Progenitor cell of endocrine pancreas (in vitro differentiated cells): ENCODE measurements at regions not wholly inside any gene's neighbourhood (a gene's known extent, or its start where the extent isn't known, plus 50 kb on each side); places are given as distances from the start of the nearest gene placed in this dataset.

Experiments
- DNase-seq: peaks from one replicate; pipeline ENCODE4 v3.0.0; 2021; ENCODE audit warnings: low spot score; ENCODE audit not compliant: unreplicated experiment
- H3K27ac Mint-ChIP-seq: 2 replicates; pipeline ENCODE4 v1.8.0; 2021; ENCODE audit warnings: mild to moderate bottlenecking, moderate library complexity, mixed read lengths
- H3K27me3 Mint-ChIP-seq: 2 replicates; pipeline ENCODE4 v1.8.0; 2021; ENCODE audit warnings: mixed read lengths
- H3K36me3 Mint-ChIP-seq: 2 replicates; pipeline ENCODE4 v1.8.0; 2022; ENCODE audit warnings: mixed read lengths; ENCODE audit not compliant: insufficient read depth
- H3K4me1 Mint-ChIP-seq: 2 replicates; pipeline ENCODE4 v1.8.0; 2021; ENCODE audit warnings: low read depth, mixed read lengths
- H3K4me3 Mint-ChIP-seq: 2 replicates; pipeline ENCODE4 v1.8.0; 2021; ENCODE audit warnings: low read depth, mild to moderate bottlenecking, moderate library complexity, mixed read lengths
- H3K9me3 Mint-ChIP-seq: 2 replicates; pipeline ENCODE4 v1.8.0; 2021; ENCODE audit warnings: low read depth, mixed read lengths
- CTCF ChIP-seq: fragments of 200-600 bp; sonication (generic); IDR thresholded peaks from one replicate; pipeline ENCODE4 v1.5.0; 2021; ENCODE audit warnings: antibody characterized with exemption, mild to moderate bottlenecking; ENCODE audit not compliant: unreplicated experiment

- Mint-ChIP-seq H3K36me3 (no peaks in the 10 kb centered on the region), H3K27me3 (no peaks in the 10 kb centered on the region), H3K4me3 (no peak overlapping the region), H3K27ac (no peak overlapping the region), H3K4me1 (peaks cover 6% of the 10 kb centered on the region), H3K9me3 (no peaks in the 10 kb centered on the region)
- no peak for TF ChIP-seq CTCF
- no peak for DNase-seq
Measured at GRCh38 chr4:67125636-67126514, 419.4 kb downstream of the CENPC start.

- Mint-ChIP-seq H3K27ac (no peak overlapping the region), H3K4me3 (no peak overlapping the region), H3K27me3 (no peaks in the 10 kb centered on the region), H3K36me3 (no peaks in the 10 kb centered on the region), H3K9me3 (no peaks in the 10 kb centered on the region), H3K4me1 (peaks cover 6% of the 10 kb centered on the region)
- TF ChIP-seq CTCF, result no peak
- no peak for DNase-seq
Measured at GRCh38 chr4:67124716-67125115, 420.6 kb downstream of the CENPC start.

GRCh38 chr4:67122029-67122428 lies 423.3 kb downstream of the CENPC start:
- H3K4me3 Mint-ChIP-seq, result no peak overlapping the region
- H3K27ac Mint-ChIP-seq, result no peak overlapping the region
- peaks cover 6% of the 10 kb centered on the region for H3K4me1 Mint-ChIP-seq
- TF ChIP-seq CTCF, result peak; percentile 71
- no peaks in the 10 kb centered on the region for H3K36me3 Mint-ChIP-seq
- peaks cover 5% of the 10 kb centered on the region for H3K9me3 Mint-ChIP-seq
- H3K27me3 Mint-ChIP-seq, result no peaks in the 10 kb centered on the region
- no peak for DNase-seq

- no peaks in the 10 kb centered on the region for H3K27me3 Mint-ChIP-seq
- H3K36me3 Mint-ChIP-seq, result no peaks in the 10 kb centered on the region
- H3K9me3 Mint-ChIP-seq, result peaks cover 5% of the 10 kb centered on the region
- TF ChIP-seq CTCF, result no peak
- no peak overlapping the region for H3K4me3 Mint-ChIP-seq
- no peak for DNase-seq
- H3K4me1 Mint-ChIP-seq, result peaks cover 6% of the 10 kb centered on the region
- no peak overlapping the region for H3K27ac Mint-ChIP-seq
Measured at GRCh38 chr4:67120369-67120768, 424.9 kb downstream of the CENPC start.

GRCh38 chr4:67109276-67109675 lies 436.0 kb downstream of the CENPC start:
- Mint-ChIP-seq H3K36me3 (no peaks in the 10 kb centered on the region), H3K27ac (no peak overlapping the region), H3K4me1 (peaks cover 18% of the 10 kb centered on the region), H3K9me3 (peaks cover 3% of the 10 kb centered on the region), H3K4me3 (no peak overlapping the region), H3K27me3 (no peaks in the 10 kb centered on the region)
- TF ChIP-seq CTCF, result no peak
- no peak for DNase-seq
